ENCODE measurements at regions not wholly inside any gene's neighbourhood (a gene's known extent, or its start where the extent isn't known, plus 50 kb on each side); places are given as distances from the start of the nearest gene placed in this dataset.

GRCh38 chr3:26840272-26840870 lies 217.8 kb downstream of the LRRC3B start:
- DNase-seq (ENCODE audit: low spot score), result no peak
- POLR2A ChIA-PET, result no interaction called here
- peak overlapping the region; percentile 26 for H3K27ac Mint-ChIP-seq
- H3K4me3 Mint-ChIP-seq, result no peak overlapping the region
- H3K9me3 Mint-ChIP-seq, result peaks cover 11% of the 10 kb centered on the region
- H3K27me3 Mint-ChIP-seq (ENCODE audit: low read depth), result no peaks in the 10 kb centered on the region
- peaks cover 23% of the 10 kb centered on the region for H3K4me1 Mint-ChIP-seq
- H3K36me3 Mint-ChIP-seq, result no peaks in the 10 kb centered on the region; the same call in 1 of the 2 replicates
- CTCF ChIA-PET, result interaction anchor here (0.6 kb wide), 1 partner anchor 841 kb away, joined by 3 read pairs; no protein-coding TSS in a partner anchor
- TF ChIP-seq ZMAT4 (CRISPR knock-in tag; IDR thresholded peaks at IDR 0.05), result no peak
- peak; percentile 61 for ATAC-seq

- ATAC-seq (no peak), DNase-seq (ENCODE audit: low spot score) (no peak)
- H3K27ac Mint-ChIP-seq, result no peak overlapping the region
- H3K4me3 Mint-ChIP-seq, result no peak overlapping the region
- H3K36me3 Mint-ChIP-seq, result no peaks in the 10 kb centered on the region; the same call in 1 of the 2 replicates
- peaks cover 11% of the 10 kb centered on the region for H3K9me3 Mint-ChIP-seq
- H3K4me1 Mint-ChIP-seq, result peaks cover 9% of the 10 kb centered on the region
- POLR2A ChIA-PET, result no interaction called here
- no peaks in the 10 kb centered on the region for H3K27me3 Mint-ChIP-seq (ENCODE audit: low read depth)
- CTCF ChIA-PET, result no interaction called here
- TF ChIP-seq AR (CRISPR knock-in tag; IDR thresholded peaks at IDR 0.05), result no peak
- no peak for TF ChIP-seq ZNF512 (CRISPR knock-in tag; IDR thresholded peaks at IDR 0.05; ENCODE audit: borderline replicate concordance)
- no peak for TF ChIP-seq PRDM15 (CRISPR knock-in tag; IDR thresholded peaks at IDR 0.05)
- TF ChIP-seq IRF2 (CRISPR knock-in tag; IDR thresholded peaks at IDR 0.05; ENCODE audit: borderline replicate concordance, low read depth), result no peak
- TF ChIP-seq EMX1 (CRISPR knock-in tag; IDR thresholded peaks at IDR 0.05), result no peak
- no peak for TF ChIP-seq ZNF317 (CRISPR knock-in tag; IDR thresholded peaks at IDR 0.05; ENCODE audit: borderline replicate concordance, low read depth)
- TF ChIP-seq RELA (CRISPR knock-in tag; IDR thresholded peaks at IDR 0.05; ENCODE audit: borderline replicate concordance), result no peak
- no peak for TF ChIP-seq CBFB (CRISPR knock-in tag; IDR thresholded peaks at IDR 0.05; ENCODE audit: low read depth)
- no peak for TF ChIP-seq FOXP4 (CRISPR knock-in tag; IDR thresholded peaks at IDR 0.05)
- no peak for TF ChIP-seq CTCF (IDR thresholded peaks at IDR 0.05)
- TF ChIP-seq STAT6 (CRISPR knock-in tag; conservative IDR thresholded peaks at IDR 0.05; ENCODE audit: low read depth), result no peak
- TF ChIP-seq NR1H2 (CRISPR knock-in tag; IDR thresholded peaks at IDR 0.05), result no peak
- TF ChIP-seq E2F1 (CRISPR knock-in tag; IDR thresholded peaks at IDR 0.05), result no peak
- TF ChIP-seq ZNF138 (CRISPR knock-in tag; conservative IDR thresholded peaks at IDR 0.05), result no peak
- no peak for TF ChIP-seq FOXK1 (CRISPR knock-in tag; IDR thresholded peaks at IDR 0.05)
- TF ChIP-seq NR3C1 (CRISPR knock-in tag; conservative IDR thresholded peaks at IDR 0.05; ENCODE audit: low read depth), result no peak
Observed at GRCh38 chr3:26845194-26845593, 222.6 kb downstream of the LRRC3B start.

All from WTC11 (cell line).